Uterus (tissue), 2 donors: ENCODE measurements at regions not wholly inside any gene's neighbourhood (a gene's known extent, or its start where the extent isn't known, plus 50 kb on each side); places are given as distances from the start of the nearest gene placed in this dataset.

Source experiments
- POLR2A ChIP-seq, 2 donors: fragments of 450-650 bp; IDR thresholded peaks; one replicate each; pipeline ENCODE4 v1.6.1; 2016; ENCODE audit warnings: antibody characterized with exemption in 2 of 2, mild to moderate bottlenecking in 1 of 2, moderate library complexity in 1 of 2
- TF ChIP-seq, protein P1 (sequence below), 4 experiments: fragments of 200-600 bp in 2 of 4; fragments of 450-650 bp in 2 of 4; sonication (generic) in 2 of 4; IDR thresholded peaks; one replicate each; pipeline ENCODE4 v1.5.1; 2016 to 2019; ENCODE audit warnings: antibody characterized with exemption in 4 of 4, mild to moderate bottlenecking in 2 of 4, moderate library complexity in 1 of 4

DNA sequence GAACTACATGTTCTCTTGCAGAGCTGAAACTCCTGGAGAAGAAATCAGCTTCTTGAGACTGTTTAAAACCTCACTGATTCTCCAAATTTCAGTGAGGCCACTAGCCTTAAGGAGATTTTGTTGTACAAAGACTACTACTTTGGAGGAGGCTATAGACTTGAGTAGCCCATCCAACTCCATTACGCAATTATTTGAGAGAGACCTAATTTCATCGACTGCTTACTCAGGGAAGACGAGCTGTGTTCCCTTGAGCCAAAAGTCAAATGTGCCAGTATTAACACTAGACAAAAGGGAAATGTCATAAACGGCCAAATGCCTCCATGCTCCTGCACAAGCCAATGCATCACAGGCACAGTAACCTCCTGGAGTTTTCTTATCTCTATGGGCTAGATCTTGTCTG lies 182.8 kb upstream of the SESN3 start:
- TF ChIP-seq, protein P1, sequence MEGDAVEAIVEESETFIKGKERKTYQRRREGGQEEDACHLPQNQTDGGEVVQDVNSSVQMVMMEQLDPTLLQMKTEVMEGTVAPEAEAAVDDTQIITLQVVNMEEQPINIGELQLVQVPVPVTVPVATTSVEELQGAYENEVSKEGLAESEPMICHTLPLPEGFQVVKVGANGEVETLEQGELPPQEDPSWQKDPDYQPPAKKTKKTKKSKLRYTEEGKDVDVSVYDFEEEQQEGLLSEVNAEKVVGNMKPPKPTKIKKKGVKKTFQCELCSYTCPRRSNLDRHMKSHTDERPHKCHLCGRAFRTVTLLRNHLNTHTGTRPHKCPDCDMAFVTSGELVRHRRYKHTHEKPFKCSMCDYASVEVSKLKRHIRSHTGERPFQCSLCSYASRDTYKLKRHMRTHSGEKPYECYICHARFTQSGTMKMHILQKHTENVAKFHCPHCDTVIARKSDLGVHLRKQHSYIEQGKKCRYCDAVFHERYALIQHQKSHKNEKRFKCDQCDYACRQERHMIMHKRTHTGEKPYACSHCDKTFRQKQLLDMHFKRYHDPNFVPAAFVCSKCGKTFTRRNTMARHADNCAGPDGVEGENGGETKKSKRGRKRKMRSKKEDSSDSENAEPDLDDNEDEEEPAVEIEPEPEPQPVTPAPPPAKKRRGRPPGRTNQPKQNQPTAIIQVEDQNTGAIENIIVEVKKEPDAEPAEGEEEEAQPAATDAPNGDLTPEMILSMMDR (IDR thresholded peaks at IDR 0.05) = no peak
- no peak for TF ChIP-seq POLR2A (IDR thresholded peaks at IDR 0.05)
